HG03175 (cell line): ENCODE measurements at regions not wholly inside any gene's neighbourhood (a gene's known extent, or its start where the extent isn't known, plus 50 kb on each side); places are given as distances from the start of the nearest gene placed in this dataset.
"Not testable (repeated sequence)": the region's sequence is repeated elsewhere in the genome, so short reads cannot be mapped to it uniquely, and the experiment has no call there.

Experiments
- ATAC-seq: cut with Tn5 transposase; IDR thresholded peaks from one replicate; pipeline ENCODE4 v1.9.1; 2021; ENCODE audit warnings: mild to moderate bottlenecking, moderate library complexity; ENCODE audit not compliant: unreplicated experiment

GRCh38 chr6:4359108-4359730, 223.8 kb upstream of the ECI2 start:
- ATAC-seq: no peak

- ATAC-seq: no peak
These were observed 223.2 kb upstream of the ECI2 start for GRCh38 chr6:4358414-4359107.

- ATAC-seq: not testable (repeated sequence)
These were observed 222.3 kb upstream of the ECI2 start for GRCh38 chr6:4357660-4358152.

- no peak for ATAC-seq
These were observed 221.7 kb upstream of the ECI2 start for GRCh38 chr6:4356899-4357659.

DNA sequence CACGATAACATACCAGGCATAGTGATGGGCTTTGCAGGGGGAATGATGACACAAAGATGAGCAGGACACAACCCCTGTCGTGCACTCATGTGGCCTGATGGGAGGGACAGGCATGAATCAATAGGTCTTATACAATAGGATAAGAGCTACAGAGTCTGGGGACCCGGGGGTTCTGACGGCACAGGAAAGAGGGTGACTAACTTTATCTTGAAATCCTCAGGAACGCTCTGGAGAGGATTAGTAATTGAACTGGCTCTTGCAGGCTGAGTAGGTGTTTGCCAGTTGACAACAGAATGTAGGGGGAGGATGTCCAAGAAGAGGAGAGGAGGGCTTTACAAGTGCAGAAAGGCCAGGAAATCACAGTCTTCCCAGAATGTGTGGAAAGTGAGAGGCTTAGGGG, 219.9 kb upstream of the ECI2 start:
- ATAC-seq: no peak

GRCh38 chr6:4354181-4354580, 218.8 kb upstream of the ECI2 start:
- ATAC-seq: no peak

- ATAC-seq: no peak
These were observed 217.4 kb upstream of the ECI2 start for GRCh38 chr6:4352731-4353130.

DNA sequence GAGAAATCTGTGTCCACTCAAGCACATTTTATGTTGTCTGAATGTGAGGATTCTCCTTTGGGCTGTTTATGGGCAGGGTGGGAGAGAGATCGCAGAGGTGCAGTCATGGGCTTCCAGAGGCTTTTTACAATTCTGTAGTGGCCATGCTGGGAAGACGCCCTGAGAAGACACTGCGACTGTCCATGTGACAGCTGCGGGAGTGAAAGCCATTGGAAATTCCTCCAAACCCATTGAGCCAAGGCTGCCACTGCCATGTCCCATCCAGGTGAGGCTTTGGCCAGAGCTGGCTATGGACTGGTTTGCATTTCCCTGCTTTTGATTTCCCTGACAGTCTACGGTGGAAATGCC, 216.9 kb upstream of the ECI2 start:
- no peak for ATAC-seq

DNA sequence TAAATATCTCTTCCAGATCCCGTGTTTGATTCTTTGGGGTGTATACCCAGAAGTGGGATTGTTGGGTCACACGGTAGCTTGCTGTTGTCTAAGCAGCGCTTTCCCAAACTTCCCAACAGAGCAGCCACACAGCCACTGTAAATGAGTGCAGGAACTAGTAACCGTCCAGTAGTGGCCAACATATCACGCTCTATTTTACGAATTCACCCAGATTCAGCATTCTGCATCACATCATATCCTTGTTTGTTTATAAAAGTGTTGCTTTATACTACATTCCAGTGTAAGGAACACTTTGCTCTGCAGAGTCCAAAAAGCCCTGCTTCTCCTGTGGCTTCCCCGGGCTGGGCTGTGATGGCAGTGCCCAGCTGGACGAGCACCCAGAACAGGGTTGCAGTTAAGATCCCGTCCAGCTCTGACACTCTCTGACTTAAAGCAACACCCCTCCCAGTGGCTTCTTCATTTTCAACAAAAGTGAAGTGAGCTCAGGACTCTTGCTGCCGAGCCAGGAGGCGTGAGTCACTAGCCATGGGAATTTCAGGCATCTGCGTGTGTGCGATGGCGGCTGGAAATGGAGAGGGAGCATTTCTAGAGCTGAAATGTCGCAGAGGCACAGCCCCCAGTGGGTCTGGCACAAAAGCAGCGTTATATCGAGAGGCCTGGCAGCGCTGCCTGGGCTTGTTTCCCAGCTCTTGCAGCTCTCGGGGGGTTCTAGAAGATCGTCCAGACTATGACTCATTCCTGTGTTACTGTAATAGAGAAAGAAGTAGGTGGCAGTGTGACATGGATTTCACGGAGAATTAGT, 216.3 kb upstream of the ECI2 start:
- no peak for ATAC-seq

DNA sequence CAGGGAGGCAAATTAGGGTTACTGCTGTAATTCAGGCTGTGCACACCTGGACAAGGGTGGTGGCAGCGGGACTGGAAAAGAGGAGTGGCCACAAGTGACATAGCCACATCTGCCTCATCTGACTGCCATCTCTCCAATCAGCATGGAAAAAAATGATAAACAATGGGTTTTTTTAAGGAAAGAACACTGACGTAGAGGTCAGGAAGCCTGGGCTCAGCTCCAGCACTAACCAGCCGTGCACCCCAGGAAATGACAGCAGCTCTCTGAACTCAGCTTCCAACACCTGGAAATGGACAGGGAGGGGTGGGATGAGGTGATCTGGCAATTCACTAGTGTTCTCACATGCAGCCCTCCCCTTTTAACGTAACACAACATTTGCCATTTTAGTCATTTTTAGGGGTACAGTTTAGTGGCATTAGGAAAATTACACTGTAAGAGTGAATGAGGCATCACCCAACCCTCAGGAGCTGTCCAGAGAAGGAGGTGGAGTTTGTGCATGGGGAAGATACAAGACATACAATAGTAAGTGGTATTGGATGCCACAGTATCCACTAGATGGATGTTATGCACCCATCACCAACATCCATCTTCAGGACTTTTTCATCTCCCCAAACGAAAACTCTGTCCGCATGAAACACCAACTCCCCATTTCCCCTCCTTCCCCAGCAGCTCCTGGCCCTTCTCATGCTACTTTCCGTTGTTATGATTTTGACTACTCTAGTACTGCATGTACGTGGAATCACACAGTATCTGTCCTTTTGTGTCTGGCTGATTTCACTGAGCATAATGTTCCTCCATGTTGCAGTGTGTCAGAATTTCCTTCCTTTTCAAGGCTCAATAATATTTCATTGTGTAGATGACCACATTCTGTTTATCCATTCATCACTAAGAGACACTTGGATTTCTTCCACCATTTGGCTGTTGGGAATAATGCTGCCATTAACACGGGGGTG, 215.5 kb upstream of the ECI2 start:
- ATAC-seq: no peak

DNA sequence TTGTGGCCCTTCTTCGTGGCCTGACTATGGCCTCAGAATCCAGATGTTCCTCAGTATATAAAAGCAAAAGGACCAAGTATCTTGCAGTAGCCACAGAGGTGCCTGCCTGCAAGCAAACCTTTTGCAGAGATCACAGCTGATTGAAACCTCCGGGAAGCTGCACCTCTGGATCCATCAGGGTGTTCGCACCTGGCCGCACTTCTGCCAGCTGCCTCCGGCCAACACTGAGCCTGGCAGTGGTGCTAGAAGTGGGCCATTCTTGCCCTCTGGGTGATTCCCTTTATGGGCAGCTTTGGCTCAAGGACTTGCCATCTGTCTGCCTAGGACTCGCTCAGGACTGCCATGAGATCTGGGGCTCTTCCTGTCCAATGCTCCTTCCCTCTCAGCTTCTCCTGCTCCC, 214.6 kb upstream of the ECI2 start:
- no peak for ATAC-seq

- no peak for ATAC-seq
These were observed 213.9 kb upstream of the ECI2 start for GRCh38 chr6:4349323-4349722.

GRCh38 chr6:4348462-4349112, 213.2 kb upstream of the ECI2 start:
- ATAC-seq: no peak

DNA sequence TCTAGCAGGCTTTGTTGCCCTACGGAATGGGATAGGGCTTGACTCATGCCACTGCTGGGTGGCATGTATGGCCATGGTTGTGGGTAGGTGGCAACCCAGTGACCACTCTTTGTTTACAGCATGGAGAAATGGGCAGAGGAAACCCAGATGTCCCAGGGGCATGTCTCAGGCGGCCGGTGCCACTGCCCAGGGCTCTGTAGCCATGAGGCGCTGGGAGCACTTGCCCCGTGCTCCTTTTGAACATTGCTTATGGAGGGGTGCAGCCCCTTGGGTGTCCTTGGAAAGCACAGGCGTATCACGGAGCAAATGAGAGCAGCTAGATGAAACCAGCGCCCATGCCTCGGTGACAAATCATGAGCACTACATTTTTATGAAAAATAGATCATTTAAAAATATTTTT, 212.5 kb upstream of the ECI2 start:
- no peak for ATAC-seq

GRCh38 chr6:4346659-4347333, 211.4 kb upstream of the ECI2 start:
- no peak for ATAC-seq

DNA sequence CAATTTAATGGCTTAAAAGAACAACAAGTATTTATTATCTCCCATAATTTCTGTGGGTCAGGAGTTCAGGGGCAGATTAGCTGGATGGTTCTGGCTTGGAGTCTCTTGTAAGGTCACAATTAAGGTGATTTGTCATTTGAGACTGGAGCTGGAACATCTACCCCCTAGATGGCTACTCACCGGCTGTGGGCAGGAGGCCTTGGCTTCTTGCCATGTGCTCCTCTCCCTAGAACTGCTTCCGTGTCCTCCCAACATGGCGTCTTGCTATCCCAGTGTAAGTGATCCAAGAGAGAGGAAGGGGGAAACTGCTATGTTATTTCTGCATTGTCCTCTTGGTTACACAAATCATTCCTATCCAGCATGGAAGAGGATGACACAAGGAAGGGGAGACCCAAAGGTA, 210.2 kb upstream of the ECI2 start:
- no peak for ATAC-seq

DNA sequence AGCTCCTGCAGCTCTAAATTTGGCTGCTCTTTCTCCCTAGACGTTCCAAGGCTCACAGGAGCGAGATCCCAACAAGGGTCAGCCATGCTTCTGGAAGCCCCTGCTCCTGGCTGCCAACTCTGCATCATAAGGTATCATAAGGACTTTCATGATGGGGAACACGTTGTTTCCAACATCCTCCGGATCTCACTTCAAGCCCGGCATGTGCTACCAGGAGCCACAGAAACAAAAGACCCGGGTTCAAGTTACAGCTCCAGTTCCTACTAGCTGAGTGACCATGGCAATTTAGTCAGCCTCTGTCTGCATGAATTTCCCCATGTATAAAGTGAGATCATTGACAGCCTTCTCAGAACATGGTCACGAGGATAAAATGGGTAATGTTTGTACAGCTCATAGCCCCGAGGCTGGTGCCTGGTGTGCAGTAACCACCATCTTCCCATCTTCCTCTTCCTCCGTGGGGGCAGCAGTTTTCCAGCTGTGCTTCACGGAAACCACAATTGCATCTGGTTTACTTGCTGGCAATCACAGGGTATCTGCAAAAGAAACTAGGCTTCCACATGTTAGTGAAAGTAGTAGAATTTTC, 209.0 kb upstream of the ECI2 start:
- ATAC-seq: no peak

DNA sequence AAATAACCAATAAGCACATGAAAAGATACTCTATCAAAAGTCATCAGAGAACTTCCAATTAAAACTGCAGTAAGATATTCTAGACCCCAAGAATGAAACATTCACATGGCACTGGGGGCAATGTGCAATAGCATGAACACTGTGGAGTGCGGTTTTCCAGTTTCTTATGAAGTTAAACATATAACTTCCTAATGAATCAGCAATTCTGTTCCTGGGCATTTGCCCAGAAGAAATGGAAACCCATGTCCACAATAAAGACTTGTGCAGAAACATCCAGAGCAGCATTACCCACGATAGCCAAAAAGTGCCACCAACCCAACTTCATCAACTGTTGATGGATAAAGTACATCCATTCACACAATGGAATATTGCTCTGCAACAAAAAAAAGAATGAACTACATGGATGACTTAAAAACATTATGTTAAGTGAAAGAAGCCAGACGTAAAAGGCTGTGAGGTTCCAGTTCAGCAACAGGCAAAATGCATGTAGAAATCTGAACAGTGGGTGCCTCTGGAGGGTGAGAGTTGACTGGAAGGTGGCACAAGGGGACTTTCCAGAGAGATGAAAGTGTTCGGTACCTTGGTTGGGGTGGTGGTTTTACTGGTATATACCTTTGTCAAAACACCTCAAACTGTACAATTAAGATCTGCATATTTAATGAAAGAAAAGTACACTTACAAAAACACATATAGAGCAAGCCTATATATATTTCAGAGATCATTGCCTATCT, 207.2 kb upstream of the ECI2 start:
- no peak for ATAC-seq
